ENCODE measurements at regions not wholly inside any gene's neighbourhood (a gene's known extent, or its start where the extent isn't known, plus 50 kb on each side); places are given as distances from the start of the nearest gene placed in this dataset.

- TF ChIP-seq CTCF (IDR thresholded peaks at IDR 0.05; ENCODE audit: low read depth, low read length): no peak
- H3K4me3 ChIP-seq (ENCODE audit: low read depth, low read length): no peak overlapping the region
Measured at GRCh38 chr10:78356291-78356900, 322.7 kb downstream of the RPS24 start.

GRCh38 chr10:78357141-78358063 lies 323.7 kb downstream of the RPS24 start:
- no peak overlapping the region for H3K4me3 ChIP-seq (ENCODE audit: low read depth, low read length)
- no peak for TF ChIP-seq CTCF (IDR thresholded peaks at IDR 0.05; ENCODE audit: low read depth, low read length)

GRCh38 chr10:78358351-78358750 lies 324.7 kb downstream of the RPS24 start:
- no peak for TF ChIP-seq CTCF (IDR thresholded peaks at IDR 0.05; ENCODE audit: low read depth, low read length)
- no peak overlapping the region for H3K4me3 ChIP-seq (ENCODE audit: low read depth, low read length)

GRCh38 chr10:78358982-78359381 lies 325.3 kb downstream of the RPS24 start:
- no peak overlapping the region for H3K4me3 ChIP-seq (ENCODE audit: low read depth, low read length)
- TF ChIP-seq CTCF (IDR thresholded peaks at IDR 0.05; ENCODE audit: low read depth, low read length): no peak

GRCh38 chr10:78359640-78360091 lies 326.0 kb downstream of the RPS24 start:
- no peak overlapping the region for H3K4me3 ChIP-seq (ENCODE audit: low read depth, low read length)
- no peak for TF ChIP-seq CTCF (IDR thresholded peaks at IDR 0.05; ENCODE audit: low read depth, low read length)

GRCh38 chr10:78360284-78360683 lies 326.6 kb downstream of the RPS24 start:
- no peak for TF ChIP-seq CTCF (IDR thresholded peaks at IDR 0.05; ENCODE audit: low read depth, low read length)

GRCh38 chr10:78361031-78361430 lies 327.4 kb downstream of the RPS24 start:
- H3K4me3 ChIP-seq (ENCODE audit: low read depth, low read length): no peak overlapping the region
- no peak for TF ChIP-seq CTCF (IDR thresholded peaks at IDR 0.05; ENCODE audit: low read depth, low read length)

More at GRCh38 chr10:78360284-78360683, 326.6 kb downstream of the RPS24 start:
- no peak overlapping the region for H3K4me3 ChIP-seq (ENCODE audit: low read depth, low read length)
